Osteoblast (primary cell): ENCODE measurements at regions not wholly inside any gene's neighbourhood (a gene's known extent, or its start where the extent isn't known, plus 50 kb on each side); places are given as distances from the start of the nearest gene placed in this dataset.

Source experiments
- DNase-seq: peaks from one replicate; pipeline ENCODE4 v3.0.0; 2011; ENCODE audit warnings: low spot score, mixed read lengths; ENCODE audit not compliant: insufficient read length; ENCODE audit errors: missing footprints
- H2AFZ ChIP-seq: 2 replicates; pipeline ENCODE4 v1.6.0; 2011; ENCODE audit warnings: mild to moderate bottlenecking, low read length
- H3K27ac ChIP-seq: 2 replicates; pipeline ENCODE4 v1.5.1; 2011; ENCODE audit warnings: mild to moderate bottlenecking, low read depth, low read length, moderate library complexity
- H3K27me3 ChIP-seq: 2 replicates; pipeline ENCODE4 v1.6.0; 2012; ENCODE audit warnings: mild to moderate bottlenecking, control low read depth, inconsistent platforms, low read length, moderate library complexity; ENCODE audit not compliant: insufficient read depth
- H3K36me3 ChIP-seq: 2 replicates; pipeline ENCODE4 v1.5.1; 2011; ENCODE audit warnings: mild to moderate bottlenecking, low read length, control low read depth, moderate library complexity; ENCODE audit not compliant: insufficient read depth
- H3K4me1 ChIP-seq: 2 replicates; pipeline ENCODE4 v1.5.1; 2011; ENCODE audit warnings: mild to moderate bottlenecking, low read length, control low read depth, moderate library complexity; ENCODE audit not compliant: insufficient read depth
- H3K4me2 ChIP-seq: 2 replicates; pipeline ENCODE4 v1.6.0; 2011; ENCODE audit warnings: mild to moderate bottlenecking, low read length; ENCODE audit not compliant: insufficient read depth
- H3K4me3 ChIP-seq: fragments of 200-600 bp; sonication (generic); 3 replicates; pipeline ENCODE4 v1.5.1; 2012; ENCODE audit warnings: mild to moderate bottlenecking, low read length, inconsistent platforms; ENCODE audit not compliant: insufficient read depth
- H3K79me2 ChIP-seq: 2 replicates; pipeline ENCODE4 v1.6.0; 2012; ENCODE audit warnings: mild to moderate bottlenecking, low read length, control low read depth, inconsistent platforms; ENCODE audit not compliant: insufficient read depth
- H3K9me3 ChIP-seq: 2 replicates; pipeline ENCODE4 v1.5.1; 2011; ENCODE audit warnings: low read depth, low read length, control low read depth
- H4K20me1 ChIP-seq: 2 replicates; pipeline ENCODE4 v1.6.0; 2012; ENCODE audit warnings: mild to moderate bottlenecking, low read length, control low read depth; ENCODE audit not compliant: insufficient read depth
- TF ChIP-seq, protein P1 (sequence below): IDR thresholded peaks from 2 replicates; pipeline ENCODE4 v1.5.1; 2011; ENCODE audit warnings: mild to moderate bottlenecking, low read depth, low read length, moderate library complexity; ENCODE audit errors: extremely low read depth

DNA sequence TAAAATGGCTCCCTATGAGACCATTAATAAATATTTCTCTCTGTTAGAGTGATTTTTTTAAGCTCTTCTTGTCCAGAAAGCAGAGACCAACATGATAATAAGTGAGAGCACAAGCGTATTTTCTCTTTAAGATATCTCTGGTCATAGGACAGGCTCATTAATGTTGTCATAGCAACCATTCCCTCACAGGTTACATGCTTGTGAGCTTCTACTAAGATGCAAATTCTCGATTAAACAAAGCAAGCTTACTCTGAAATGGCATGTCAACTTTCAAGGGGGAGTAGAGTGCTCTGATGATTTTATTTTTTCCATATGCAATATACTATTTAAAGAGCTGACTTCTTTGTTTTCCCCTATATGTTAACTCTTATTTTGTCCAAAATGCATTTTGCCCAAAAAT, 487.2 kb upstream of the LCORL start:
- Histone ChIP-seq H3K27me3 (no peaks in the 10 kb centered on the region), H4K20me1 (no peaks in the 10 kb centered on the region), H2AFZ (no peak overlapping the region), H3K4me3 (no peak overlapping the region), H3K79me2 (no peaks in the 10 kb centered on the region), H3K4me2 (no peak overlapping the region), H3K9me3 (no peaks in the 10 kb centered on the region), H3K36me3 (no peaks in the 10 kb centered on the region), H3K4me1 (no peaks in the 10 kb centered on the region), H3K27ac (no peak overlapping the region)
- TF ChIP-seq, protein P1, sequence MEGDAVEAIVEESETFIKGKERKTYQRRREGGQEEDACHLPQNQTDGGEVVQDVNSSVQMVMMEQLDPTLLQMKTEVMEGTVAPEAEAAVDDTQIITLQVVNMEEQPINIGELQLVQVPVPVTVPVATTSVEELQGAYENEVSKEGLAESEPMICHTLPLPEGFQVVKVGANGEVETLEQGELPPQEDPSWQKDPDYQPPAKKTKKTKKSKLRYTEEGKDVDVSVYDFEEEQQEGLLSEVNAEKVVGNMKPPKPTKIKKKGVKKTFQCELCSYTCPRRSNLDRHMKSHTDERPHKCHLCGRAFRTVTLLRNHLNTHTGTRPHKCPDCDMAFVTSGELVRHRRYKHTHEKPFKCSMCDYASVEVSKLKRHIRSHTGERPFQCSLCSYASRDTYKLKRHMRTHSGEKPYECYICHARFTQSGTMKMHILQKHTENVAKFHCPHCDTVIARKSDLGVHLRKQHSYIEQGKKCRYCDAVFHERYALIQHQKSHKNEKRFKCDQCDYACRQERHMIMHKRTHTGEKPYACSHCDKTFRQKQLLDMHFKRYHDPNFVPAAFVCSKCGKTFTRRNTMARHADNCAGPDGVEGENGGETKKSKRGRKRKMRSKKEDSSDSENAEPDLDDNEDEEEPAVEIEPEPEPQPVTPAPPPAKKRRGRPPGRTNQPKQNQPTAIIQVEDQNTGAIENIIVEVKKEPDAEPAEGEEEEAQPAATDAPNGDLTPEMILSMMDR = no peak
- DNase-seq = no peak

- H3K79me2 ChIP-seq = no peaks in the 10 kb centered on the region
- no peaks in the 10 kb centered on the region for H3K27me3 ChIP-seq
- no peak overlapping the region for H3K4me3 ChIP-seq
- H3K9me3 ChIP-seq = no peaks in the 10 kb centered on the region
- DNase-seq = no peak
- no peak overlapping the region for H3K4me2 ChIP-seq
- H4K20me1 ChIP-seq = no peaks in the 10 kb centered on the region
- no peaks in the 10 kb centered on the region for H3K4me1 ChIP-seq
- H3K36me3 ChIP-seq = no peaks in the 10 kb centered on the region
- TF ChIP-seq, protein P1 = no peak
- no peak overlapping the region for H3K27ac ChIP-seq
- H2AFZ ChIP-seq = no peak overlapping the region
Measured at GRCh38 chr4:18480928-18481327, 459.4 kb upstream of the LCORL start.

DNA sequence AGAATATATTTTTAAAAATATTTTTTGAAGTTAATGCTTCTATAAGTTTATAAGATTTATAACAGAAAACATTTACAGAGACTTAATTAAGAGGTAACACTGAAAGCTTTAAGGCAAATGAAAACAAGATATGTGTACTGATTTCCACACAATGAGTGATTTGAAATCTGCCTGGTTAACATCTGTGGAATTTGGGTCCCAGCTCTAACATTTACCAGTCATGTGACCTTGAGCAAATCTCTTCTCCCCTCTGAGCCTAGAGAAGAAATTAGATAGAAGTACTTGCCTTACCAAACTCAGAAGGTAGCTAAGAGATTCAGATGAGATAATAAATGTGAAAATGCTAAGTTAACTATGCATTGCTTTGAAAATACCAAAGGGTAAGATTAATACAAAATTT, 458.8 kb upstream of the LCORL start:
- no peak for DNase-seq
- Histone ChIP-seq H3K27ac (no peak overlapping the region), H3K27me3 (no peaks in the 10 kb centered on the region), H3K36me3 (no peaks in the 10 kb centered on the region), H3K4me2 (no peak overlapping the region), H3K4me3 (no peak overlapping the region), H3K79me2 (no peaks in the 10 kb centered on the region), H2AFZ (no peak overlapping the region), H4K20me1 (no peaks in the 10 kb centered on the region), H3K4me1 (no peaks in the 10 kb centered on the region), H3K9me3 (no peaks in the 10 kb centered on the region)
- TF ChIP-seq, protein P1 = no peak

DNA sequence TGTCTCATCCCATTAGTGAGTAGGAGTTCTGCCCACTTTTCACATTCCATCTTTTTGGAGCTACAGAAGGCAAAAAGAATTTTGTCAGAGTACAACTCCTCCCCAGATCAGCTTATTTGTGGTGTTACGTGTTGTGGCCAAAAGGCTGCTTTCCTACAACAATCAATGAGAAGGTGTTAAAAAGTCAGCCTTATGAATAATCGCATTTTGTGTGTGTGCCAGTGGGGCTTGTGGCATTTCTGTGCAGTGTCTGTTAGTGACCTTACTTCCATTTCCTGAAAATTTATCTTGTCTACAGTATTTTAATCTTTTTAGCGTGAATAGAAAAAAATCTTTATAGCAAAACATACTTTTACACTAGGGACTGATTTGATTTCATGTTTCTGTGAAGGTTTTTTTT, 458.3 kb upstream of the LCORL start:
- Histone ChIP-seq H3K27ac (no peak overlapping the region), H3K36me3 (no peaks in the 10 kb centered on the region)
- no peak for DNase-seq

More for the DNA sequence above, 458.3 kb upstream of the LCORL start:
- H4K20me1 ChIP-seq = no peaks in the 10 kb centered on the region
- no peaks in the 10 kb centered on the region for H3K79me2 ChIP-seq
- no peaks in the 10 kb centered on the region for H3K27me3 ChIP-seq
- no peaks in the 10 kb centered on the region for H3K4me1 ChIP-seq
- TF ChIP-seq, protein P1 = no peak
- no peaks in the 10 kb centered on the region for H3K9me3 ChIP-seq
- no peak overlapping the region for H2AFZ ChIP-seq
- no peak overlapping the region for H3K4me3 ChIP-seq
- H3K4me2 ChIP-seq = no peak overlapping the region
